ENCODE measurements at regions not wholly inside any gene's neighbourhood (a gene's known extent, or its start where the extent isn't known, plus 50 kb on each side); places are given as distances from the start of the nearest gene placed in this dataset.

DNA sequence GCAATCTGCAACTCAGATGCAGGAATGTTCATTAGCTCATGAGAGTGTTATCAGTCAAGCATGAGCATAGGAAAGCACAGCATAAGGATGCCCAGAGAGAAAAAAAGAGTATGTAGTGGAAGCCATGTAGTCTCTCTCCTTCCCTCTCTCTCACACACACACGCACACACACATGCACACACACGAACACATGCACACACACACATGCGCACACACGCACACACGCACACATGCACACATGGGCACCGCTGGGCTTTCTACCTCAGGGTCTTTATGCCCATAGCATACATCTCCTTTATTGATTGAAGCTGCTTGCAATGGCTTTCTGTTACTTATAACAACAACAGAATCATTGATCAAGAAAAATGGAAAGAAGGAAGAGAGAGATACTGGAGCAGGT, 240.9 kb downstream of the ETNK1 start:
- H3K27ac ChIP-seq, result no peak overlapping the region
- no peaks in the 10 kb centered on the region for H3K4me1 ChIP-seq
- intact Hi-C loops (cut with DNase I; ENCODE audit: low total_unique reads), result no loop called here
- H3K27me3 ChIP-seq, result no peaks in the 10 kb centered on the region
- H3K4me3 ChIP-seq, result no peak overlapping the region
- ATAC-seq (no peak), DNase-seq (no peak)
- no peaks in the 10 kb centered on the region for H3K9me3 ChIP-seq
- no peak for TF ChIP-seq POLR2A (IDR thresholded peaks at IDR 0.05)
- in situ Hi-C loops (cut with MboI; ENCODE audit: low sequenced_read_pairs in 4 of 4), result no loop called here
- H3K36me3 ChIP-seq, result no peaks in the 10 kb centered on the region

DNA sequence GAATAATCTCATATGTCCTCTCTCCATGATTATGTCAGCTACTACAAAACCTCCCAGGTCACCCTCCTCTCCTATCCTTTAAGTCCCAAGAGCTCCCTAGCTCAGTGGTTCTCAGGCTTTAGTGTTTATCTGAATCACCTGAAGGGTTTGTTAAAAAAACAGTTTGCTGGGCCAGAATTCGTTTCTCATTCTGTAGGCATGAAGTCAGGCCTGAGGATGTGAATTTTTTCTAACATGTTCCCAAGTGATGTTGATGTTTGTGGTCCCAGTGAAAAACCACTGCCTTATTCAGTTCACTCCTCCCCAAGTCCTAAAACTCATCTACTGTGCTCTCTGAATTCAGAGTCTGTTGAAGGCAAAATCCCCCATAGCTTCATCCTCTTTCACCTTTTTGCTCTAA, 241.4 kb downstream of the ETNK1 start:
- Histone ChIP-seq H3K4me1 (no peaks in the 10 kb centered on the region), H3K9me3 (no peaks in the 10 kb centered on the region), H3K36me3 (no peaks in the 10 kb centered on the region), H3K27ac (no peak overlapping the region), H3K4me3 (no peak overlapping the region), H3K27me3 (no peaks in the 10 kb centered on the region)
- in situ Hi-C loops (cut with MboI; ENCODE audit: low sequenced_read_pairs in 4 of 4) (no loop called here), intact Hi-C loops (cut with DNase I; ENCODE audit: low total_unique reads) (no loop called here)
- ATAC-seq (no peak), DNase-seq (no peak)
- TF ChIP-seq, protein P1, sequence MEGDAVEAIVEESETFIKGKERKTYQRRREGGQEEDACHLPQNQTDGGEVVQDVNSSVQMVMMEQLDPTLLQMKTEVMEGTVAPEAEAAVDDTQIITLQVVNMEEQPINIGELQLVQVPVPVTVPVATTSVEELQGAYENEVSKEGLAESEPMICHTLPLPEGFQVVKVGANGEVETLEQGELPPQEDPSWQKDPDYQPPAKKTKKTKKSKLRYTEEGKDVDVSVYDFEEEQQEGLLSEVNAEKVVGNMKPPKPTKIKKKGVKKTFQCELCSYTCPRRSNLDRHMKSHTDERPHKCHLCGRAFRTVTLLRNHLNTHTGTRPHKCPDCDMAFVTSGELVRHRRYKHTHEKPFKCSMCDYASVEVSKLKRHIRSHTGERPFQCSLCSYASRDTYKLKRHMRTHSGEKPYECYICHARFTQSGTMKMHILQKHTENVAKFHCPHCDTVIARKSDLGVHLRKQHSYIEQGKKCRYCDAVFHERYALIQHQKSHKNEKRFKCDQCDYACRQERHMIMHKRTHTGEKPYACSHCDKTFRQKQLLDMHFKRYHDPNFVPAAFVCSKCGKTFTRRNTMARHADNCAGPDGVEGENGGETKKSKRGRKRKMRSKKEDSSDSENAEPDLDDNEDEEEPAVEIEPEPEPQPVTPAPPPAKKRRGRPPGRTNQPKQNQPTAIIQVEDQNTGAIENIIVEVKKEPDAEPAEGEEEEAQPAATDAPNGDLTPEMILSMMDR (IDR thresholded peaks at IDR 0.05 in 4 of 5, conservative IDR thresholded peaks at IDR 0.05 in 1 of 5), result no peak

DNA sequence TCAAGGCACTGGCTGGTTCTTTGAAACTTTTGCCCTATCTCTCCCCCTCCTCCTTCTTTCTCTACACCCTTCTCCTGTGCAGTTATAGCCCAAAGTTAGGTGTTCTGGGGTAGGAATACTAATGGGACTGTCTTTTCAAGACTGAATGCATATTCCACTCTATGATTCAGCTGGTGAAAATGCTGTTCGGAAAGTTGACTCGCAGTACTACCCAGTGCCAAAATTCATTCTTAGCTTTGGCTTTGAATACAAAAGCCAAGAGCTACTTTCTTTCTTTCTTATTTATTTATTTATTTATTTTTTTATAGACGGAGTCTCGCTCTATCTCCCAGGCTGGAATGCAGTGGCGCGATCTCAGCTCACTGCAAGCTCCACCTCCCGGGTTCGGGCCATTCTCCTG, 249.2 kb downstream of the ETNK1 start:
- Histone ChIP-seq H3K36me3 (no peaks in the 10 kb centered on the region), H3K27me3 (no peaks in the 10 kb centered on the region), H3K4me1 (no peaks in the 10 kb centered on the region), H3K9me3 (no peaks in the 10 kb centered on the region), H3K4me3 (no peak overlapping the region), H3K27ac (no peak overlapping the region)
- DNase-seq (no peak), ATAC-seq (no peak)
- in situ Hi-C loops (cut with MboI; ENCODE audit: low sequenced_read_pairs in 4 of 4) (no loop called here), intact Hi-C loops (cut with DNase I; ENCODE audit: low total_unique reads) (no loop called here)
- TF ChIP-seq, protein P1 (IDR thresholded peaks at IDR 0.05 in 4 of 5, conservative IDR thresholded peaks at IDR 0.05 in 1 of 5), result no peak
- TF ChIP-seq POLR2A (IDR thresholded peaks at IDR 0.05), result no peak

DNA sequence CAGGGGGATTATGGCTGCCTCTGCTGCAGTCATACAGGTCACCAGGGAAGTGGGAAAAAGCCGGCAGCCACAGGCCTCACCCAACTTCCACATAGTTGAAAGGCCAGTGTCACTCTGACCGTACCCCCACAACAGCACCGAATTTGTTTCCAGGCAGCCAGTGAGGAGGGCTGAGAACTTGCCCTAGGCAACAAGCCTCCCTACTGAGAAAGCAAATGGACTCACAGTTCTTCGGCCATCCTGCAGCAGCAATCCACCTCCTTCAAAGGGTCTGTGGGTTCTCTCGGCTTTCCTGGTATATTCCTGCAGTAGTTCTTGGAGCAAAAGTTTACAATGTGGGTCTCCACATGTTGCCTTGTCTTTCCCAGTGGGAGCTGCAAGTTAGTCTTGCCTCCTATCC, 251.3 kb downstream of the ETNK1 start:
- DNase-seq, result no peak

DNA sequence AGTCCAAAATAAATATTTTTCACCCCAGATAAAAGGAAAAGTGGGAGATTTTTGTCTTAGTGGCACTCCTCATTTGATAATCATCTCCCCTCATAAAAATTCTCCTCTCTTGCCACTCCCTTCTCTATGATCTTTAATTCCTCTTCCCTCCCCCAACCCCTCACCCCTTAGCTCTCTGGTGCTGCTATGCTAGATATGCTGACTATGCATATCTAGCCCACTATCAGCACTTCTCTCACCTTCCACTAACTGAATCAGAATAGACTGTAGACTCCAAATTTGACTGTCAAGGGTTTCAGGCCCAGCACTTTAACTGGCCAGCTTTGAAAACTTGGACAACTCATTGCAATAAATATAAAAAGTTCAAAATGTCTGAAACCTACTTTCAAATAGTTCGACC, 254.2 kb downstream of the ETNK1 start:
- no peak overlapping the region for H3K4me3 ChIP-seq
- no peaks in the 10 kb centered on the region for H3K36me3 ChIP-seq
- H3K27ac ChIP-seq, result no peak overlapping the region
- DNase-seq, result no peak
- H3K9me3 ChIP-seq, result no peaks in the 10 kb centered on the region
- in situ Hi-C loops (cut with MboI; ENCODE audit: low sequenced_read_pairs in 4 of 4), result no loop called here
- H3K27me3 ChIP-seq, result no peaks in the 10 kb centered on the region
- intact Hi-C loops (cut with DNase I; ENCODE audit: low total_unique reads), result no loop called here
- no peaks in the 10 kb centered on the region for H3K4me1 ChIP-seq
- ATAC-seq, result no peak
- TF ChIP-seq, protein P1 (IDR thresholded peaks at IDR 0.05 in 4 of 5, conservative IDR thresholded peaks at IDR 0.05 in 1 of 5), result no peak
- no peak for TF ChIP-seq POLR2A (IDR thresholded peaks at IDR 0.05)

More for the DNA sequence above, 251.3 kb downstream of the ETNK1 start:
- TF ChIP-seq, protein P1 (IDR thresholded peaks at IDR 0.05 in 4 of 5, conservative IDR thresholded peaks at IDR 0.05 in 1 of 5), result no peak
- no peak for TF ChIP-seq POLR2A (IDR thresholded peaks at IDR 0.05)
- H3K27me3 ChIP-seq, result no peaks in the 10 kb centered on the region
- H3K4me3 ChIP-seq, result no peak overlapping the region
- no peaks in the 10 kb centered on the region for H3K4me1 ChIP-seq
- in situ Hi-C loops (cut with MboI; ENCODE audit: low sequenced_read_pairs in 4 of 4) (no loop called here), intact Hi-C loops (cut with DNase I; ENCODE audit: low total_unique reads) (no loop called here)
- H3K9me3 ChIP-seq, result no peaks in the 10 kb centered on the region
- H3K27ac ChIP-seq, result no peak overlapping the region
- no peak for ATAC-seq
- H3K36me3 ChIP-seq, result no peaks in the 10 kb centered on the region

Data from gastrocnemius medialis (tissue), 4 donors.